ENCODE measurements at regions not wholly inside any gene's neighbourhood (a gene's known extent, or its start where the extent isn't known, plus 50 kb on each side); places are given as distances from the start of the nearest gene placed in this dataset.

DNA sequence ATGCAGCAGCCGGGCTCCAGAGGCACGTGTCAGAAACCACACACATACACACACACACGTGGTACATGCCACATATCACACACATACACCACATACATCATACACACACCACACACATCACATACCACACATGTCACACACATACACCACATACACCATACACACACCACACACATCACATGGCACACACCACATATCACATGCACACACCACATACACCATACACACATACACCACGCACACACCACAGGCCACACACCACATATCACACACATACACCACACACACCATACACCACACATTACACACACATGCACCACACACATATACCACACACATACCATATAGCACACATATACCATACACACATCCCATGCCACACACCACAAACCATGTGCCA is 97.5 kb upstream of the PRR5 start:
- TF ChIP-seq, protein P1, sequence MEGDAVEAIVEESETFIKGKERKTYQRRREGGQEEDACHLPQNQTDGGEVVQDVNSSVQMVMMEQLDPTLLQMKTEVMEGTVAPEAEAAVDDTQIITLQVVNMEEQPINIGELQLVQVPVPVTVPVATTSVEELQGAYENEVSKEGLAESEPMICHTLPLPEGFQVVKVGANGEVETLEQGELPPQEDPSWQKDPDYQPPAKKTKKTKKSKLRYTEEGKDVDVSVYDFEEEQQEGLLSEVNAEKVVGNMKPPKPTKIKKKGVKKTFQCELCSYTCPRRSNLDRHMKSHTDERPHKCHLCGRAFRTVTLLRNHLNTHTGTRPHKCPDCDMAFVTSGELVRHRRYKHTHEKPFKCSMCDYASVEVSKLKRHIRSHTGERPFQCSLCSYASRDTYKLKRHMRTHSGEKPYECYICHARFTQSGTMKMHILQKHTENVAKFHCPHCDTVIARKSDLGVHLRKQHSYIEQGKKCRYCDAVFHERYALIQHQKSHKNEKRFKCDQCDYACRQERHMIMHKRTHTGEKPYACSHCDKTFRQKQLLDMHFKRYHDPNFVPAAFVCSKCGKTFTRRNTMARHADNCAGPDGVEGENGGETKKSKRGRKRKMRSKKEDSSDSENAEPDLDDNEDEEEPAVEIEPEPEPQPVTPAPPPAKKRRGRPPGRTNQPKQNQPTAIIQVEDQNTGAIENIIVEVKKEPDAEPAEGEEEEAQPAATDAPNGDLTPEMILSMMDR (IDR thresholded peaks at IDR 0.05; ENCODE audit: insufficient read depth, low read depth, low read length, missing control alignments) = no peak
- no peak for DNase-seq (ENCODE audit: low read depth)
- no peak overlapping the region for H3K4me3 ChIP-seq (ENCODE audit: low read length)

- no peak for DNase-seq (ENCODE audit: low read depth)
- TF ChIP-seq, protein P1 (IDR thresholded peaks at IDR 0.05; ENCODE audit: insufficient read depth, low read depth, low read length, missing control alignments) = no peak
- no peak overlapping the region for H3K4me3 ChIP-seq (ENCODE audit: low read length)
These were observed 98.2 kb upstream of the PRR5 start for GRCh38 chr22:44603767-44604166.

- TF ChIP-seq, protein P1 (IDR thresholded peaks at IDR 0.05; ENCODE audit: insufficient read depth, low read depth, low read length, missing control alignments) = no peak
- no peak overlapping the region for H3K4me3 ChIP-seq (ENCODE audit: low read length)
- DNase-seq (ENCODE audit: low read depth) = no peak
These were observed 100.3 kb upstream of the PRR5 start for GRCh38 chr22:44601725-44602124.

DNA sequence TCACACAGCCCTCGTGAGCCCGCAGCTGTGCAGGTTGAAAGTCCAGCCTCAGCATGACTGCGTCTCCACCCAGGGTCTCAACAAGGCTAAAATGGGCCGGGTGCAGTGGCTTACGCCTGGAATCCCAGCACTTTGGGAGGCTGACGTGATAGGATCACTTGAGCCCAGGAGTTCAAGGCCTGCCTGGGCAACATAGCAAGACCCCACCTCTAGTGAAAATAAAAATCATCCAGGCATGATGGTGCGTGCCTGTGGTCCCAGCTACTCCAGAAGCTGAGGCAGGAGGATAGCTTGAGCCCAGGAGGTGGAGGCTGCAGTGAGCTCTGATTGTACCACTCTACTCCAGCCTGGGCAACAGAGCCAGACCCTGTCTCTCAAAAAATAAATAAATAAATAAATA is 100.8 kb upstream of the PRR5 start:
- no peak for DNase-seq (ENCODE audit: low read depth)
- no peak overlapping the region for H3K4me3 ChIP-seq (ENCODE audit: low read length)
- TF ChIP-seq, protein P1 (IDR thresholded peaks at IDR 0.05; ENCODE audit: insufficient read depth, low read depth, low read length, missing control alignments) = no peak

DNA sequence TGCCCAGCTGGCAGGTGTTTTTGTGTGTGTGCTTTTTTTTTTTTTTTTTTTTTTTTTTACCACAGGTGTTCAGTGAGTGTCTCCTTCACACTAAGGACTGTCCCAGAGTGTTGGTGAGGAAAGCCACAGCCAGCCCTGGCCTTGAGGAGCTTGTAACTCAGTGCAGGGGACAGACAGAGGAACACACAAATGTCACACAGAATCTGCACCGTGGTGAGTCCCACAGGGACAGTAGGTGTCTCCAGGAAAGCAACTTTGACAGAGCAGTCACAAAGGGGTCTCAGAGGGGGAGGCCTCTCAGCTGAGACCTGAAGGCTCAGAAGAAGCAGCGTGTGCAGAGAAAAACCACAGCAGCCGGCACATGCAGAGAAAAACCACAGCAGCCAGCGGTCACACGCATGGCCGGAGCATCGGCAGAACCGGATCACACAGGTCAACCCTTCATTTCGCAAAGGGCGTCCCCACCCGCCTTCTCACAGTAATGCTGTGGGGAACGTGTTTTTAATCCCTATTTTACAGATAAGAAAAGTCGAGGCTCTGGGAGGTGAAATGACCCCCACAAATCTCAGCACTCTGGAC is 101.7 kb upstream of the PRR5 start:
- no peak overlapping the region for H3K4me3 ChIP-seq (ENCODE audit: low read length)
- DNase-seq (ENCODE audit: low read depth) = no peak
- TF ChIP-seq, protein P1 (IDR thresholded peaks at IDR 0.05; ENCODE audit: insufficient read depth, low read depth, low read length, missing control alignments) = no peak

- no peak for DNase-seq (ENCODE audit: low read depth)
- TF ChIP-seq, protein P1 (IDR thresholded peaks at IDR 0.05; ENCODE audit: insufficient read depth, low read depth, low read length, missing control alignments) = no peak
- no peak overlapping the region for H3K4me3 ChIP-seq (ENCODE audit: low read length)
These were observed 101.6 kb upstream of the RTL6 start for GRCh38 chr22:44599500-44600140.

DNA sequence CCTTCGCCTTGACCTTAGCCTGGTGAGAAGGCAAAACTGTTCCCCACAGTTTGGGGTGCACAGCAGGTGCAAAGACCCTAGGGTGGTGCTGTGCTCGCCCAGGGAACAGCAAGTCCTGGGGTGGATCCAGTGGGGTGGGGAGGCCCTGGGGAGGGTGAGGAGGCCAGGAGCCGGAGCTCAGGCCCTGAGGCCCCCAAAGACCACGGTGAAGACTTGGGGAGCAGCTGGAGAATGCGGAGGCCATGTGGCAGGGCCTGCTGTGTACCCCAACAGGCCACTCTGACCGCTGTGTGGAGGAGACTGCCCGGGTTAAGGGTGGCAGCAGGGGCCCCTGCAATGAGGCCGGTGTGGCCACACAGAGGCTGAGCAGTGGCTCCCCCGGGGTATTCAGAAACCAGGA is 101.1 kb upstream of the RTL6 start:
- no peak overlapping the region for H3K4me3 ChIP-seq (ENCODE audit: low read length)
- TF ChIP-seq, protein P1 (IDR thresholded peaks at IDR 0.05; ENCODE audit: insufficient read depth, low read depth, low read length, missing control alignments) = no peak
- DNase-seq (ENCODE audit: low read depth) = no peak
